ENCODE measurements at regions not wholly inside any gene's neighbourhood (a gene's known extent, or its start where the extent isn't known, plus 50 kb on each side); places are given as distances from the start of the nearest gene placed in this dataset.
"Not testable (repeated sequence)": the region's sequence is repeated elsewhere in the genome, so short reads cannot be mapped to it uniquely, and the experiment has no call there.

DNA sequence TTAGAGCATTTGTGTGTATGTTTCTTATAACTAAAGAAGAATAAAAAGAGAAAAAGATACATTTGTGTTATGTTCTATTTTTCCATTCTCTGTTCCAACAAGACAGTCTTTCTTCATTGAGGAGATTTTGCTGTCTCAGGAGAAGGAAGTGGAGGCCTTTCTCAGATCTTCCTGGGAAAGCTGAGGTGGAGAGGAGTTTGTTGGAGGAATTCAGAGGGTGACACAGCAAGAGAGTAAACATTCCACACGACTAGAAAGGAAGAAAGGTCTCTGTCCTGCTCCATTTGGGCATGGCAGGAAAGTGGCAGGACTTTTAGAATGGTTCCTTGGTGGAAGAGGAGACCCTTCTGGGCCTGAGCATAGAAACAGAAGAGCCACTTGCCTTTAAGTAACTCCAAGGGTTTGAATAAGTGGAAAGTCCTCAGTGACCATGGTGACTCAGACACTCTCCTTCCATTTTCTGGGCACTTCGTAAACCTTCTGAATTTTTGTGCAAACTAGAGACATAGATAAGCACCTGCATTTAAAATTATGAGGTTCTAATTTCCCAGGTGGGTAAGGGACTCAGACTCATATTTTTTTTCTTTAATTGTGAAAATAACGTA lies 52.3 kb upstream of the COL5A2 start:
- Histone ChIP-seq H3K27ac (ENCODE audit: insufficient read depth, low read depth, low read length, poor library complexity, severe bottlenecking) (no peak overlapping the region), H3K4me1 (ENCODE audit: control insufficient read depth, insufficient read depth, low read length) (no peaks in the 10 kb centered on the region), H3K27me3 (ENCODE audit: control insufficient read depth, insufficient read depth, low read length, poor library complexity, severe bottlenecking) (no peaks in the 10 kb centered on the region), H3K36me3 (ENCODE audit: control insufficient read depth, insufficient read depth, low read length) (no peaks in the 10 kb centered on the region), H3K4me3 (ENCODE audit: insufficient read depth, low read depth, low read length) (no peak overlapping the region), H3K9me3 (ENCODE audit: control insufficient read depth, low read length) (no peaks in the 10 kb centered on the region)
- WGBS, 2 experiments = 80 to 81% methylated on average over 2 of the region's 3 CpGs

DNA sequence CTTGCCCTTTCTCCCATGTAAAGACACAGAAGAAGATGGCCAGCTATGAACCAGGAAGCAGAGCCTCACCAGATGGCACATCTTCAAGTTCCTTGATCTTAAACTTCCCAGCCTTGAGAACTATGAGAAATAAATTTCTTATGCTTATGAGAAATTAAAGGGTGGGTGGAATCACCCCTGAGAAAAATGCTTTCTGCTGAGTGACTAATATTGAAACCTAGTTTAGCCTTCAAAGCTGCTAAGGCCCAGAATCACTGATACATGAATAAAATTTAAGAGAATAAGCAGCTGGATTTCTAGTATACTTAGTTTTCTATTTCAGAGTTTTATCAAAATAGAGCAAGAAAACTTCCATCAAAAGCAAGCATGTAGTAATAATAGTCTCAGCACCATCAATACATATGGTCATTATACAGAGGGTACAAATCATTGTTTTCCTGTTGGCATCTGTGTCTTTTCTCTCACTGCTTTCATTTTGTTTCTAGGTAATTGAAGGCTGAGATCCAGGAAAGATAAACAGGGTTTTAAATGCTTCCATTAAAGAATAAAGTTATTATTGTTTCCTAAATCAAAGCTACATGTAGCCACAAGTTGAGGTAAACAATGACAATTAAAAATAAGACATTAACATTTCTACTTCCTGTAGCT lies 53.3 kb upstream of the COL5A2 start:
- H3K9me3 ChIP-seq (ENCODE audit: control insufficient read depth, low read length) = no peaks in the 10 kb centered on the region
- H3K4me3 ChIP-seq (ENCODE audit: insufficient read depth, low read depth, low read length) = no peak overlapping the region
- H3K27me3 ChIP-seq (ENCODE audit: control insufficient read depth, insufficient read depth, low read length, poor library complexity, severe bottlenecking) = no peaks in the 10 kb centered on the region
- no peak overlapping the region for H3K27ac ChIP-seq (ENCODE audit: insufficient read depth, low read depth, low read length, poor library complexity, severe bottlenecking)
- no peaks in the 10 kb centered on the region for H3K4me1 ChIP-seq (ENCODE audit: control insufficient read depth, insufficient read depth, low read length)
- no peaks in the 10 kb centered on the region for H3K36me3 ChIP-seq (ENCODE audit: control insufficient read depth, insufficient read depth, low read length)

DNA sequence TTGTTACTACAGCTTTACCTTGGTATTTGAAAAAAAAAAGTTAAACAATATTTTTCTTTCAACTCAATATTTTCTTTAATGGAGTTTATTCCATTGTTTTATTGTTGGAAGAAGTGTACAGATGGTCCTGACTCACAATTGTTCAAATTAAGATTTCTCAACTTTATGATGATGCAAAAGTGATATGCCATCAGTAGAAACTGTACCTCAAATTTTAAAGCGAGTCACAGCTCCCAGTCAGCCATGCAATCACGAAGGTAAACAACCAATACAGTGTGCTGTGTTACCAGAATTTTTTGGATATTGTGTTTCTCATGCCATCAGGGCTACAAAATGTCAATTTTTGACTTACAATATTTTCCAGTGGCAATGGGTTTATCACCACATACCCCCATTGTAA lies 54.0 kb upstream of the COL5A2 start:
- Histone ChIP-seq H3K36me3 (ENCODE audit: control insufficient read depth, insufficient read depth, low read length) (no peaks in the 10 kb centered on the region), H3K27ac (ENCODE audit: insufficient read depth, low read depth, low read length, poor library complexity, severe bottlenecking) (no peak overlapping the region), H3K9me3 (ENCODE audit: control insufficient read depth, low read length) (no peaks in the 10 kb centered on the region), H3K4me1 (ENCODE audit: control insufficient read depth, insufficient read depth, low read length) (no peaks in the 10 kb centered on the region), H3K27me3 (ENCODE audit: control insufficient read depth, insufficient read depth, low read length, poor library complexity, severe bottlenecking) (no peaks in the 10 kb centered on the region), H3K4me3 (ENCODE audit: insufficient read depth, low read depth, low read length) (no peak overlapping the region)
- WGBS, 2 experiments = 93 to 95% methylated on average over 2 of the region's 2 CpGs

DNA sequence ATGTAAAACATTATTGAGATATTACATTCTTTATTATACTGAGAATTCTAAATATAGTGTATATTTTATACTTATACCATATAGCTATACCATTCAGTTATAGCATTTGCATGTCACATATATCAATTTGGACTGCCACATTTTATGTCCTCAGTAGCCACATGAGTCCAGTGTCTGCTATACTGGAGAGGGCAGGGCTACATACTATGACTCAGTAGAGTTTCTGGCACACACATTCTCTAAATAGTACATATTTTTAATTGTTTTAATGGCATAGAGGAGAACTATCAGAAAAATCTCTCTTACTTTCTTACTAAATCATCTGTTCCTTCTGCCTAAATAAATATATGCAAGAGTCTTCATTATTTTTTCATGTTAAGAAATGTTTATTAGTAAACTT lies 55.4 kb upstream of the COL5A2 start:
- H3K27me3 ChIP-seq (ENCODE audit: control insufficient read depth, insufficient read depth, low read length, poor library complexity, severe bottlenecking) = no peaks in the 10 kb centered on the region
- no peaks in the 10 kb centered on the region for H3K9me3 ChIP-seq (ENCODE audit: control insufficient read depth, low read length)
- no peak overlapping the region for H3K4me3 ChIP-seq (ENCODE audit: insufficient read depth, low read depth, low read length)
- no peak overlapping the region for H3K27ac ChIP-seq (ENCODE audit: insufficient read depth, low read depth, low read length, poor library complexity, severe bottlenecking)
- H3K36me3 ChIP-seq (ENCODE audit: control insufficient read depth, insufficient read depth, low read length) = no peaks in the 10 kb centered on the region
- H3K4me1 ChIP-seq (ENCODE audit: control insufficient read depth, insufficient read depth, low read length) = no peaks in the 10 kb centered on the region

DNA sequence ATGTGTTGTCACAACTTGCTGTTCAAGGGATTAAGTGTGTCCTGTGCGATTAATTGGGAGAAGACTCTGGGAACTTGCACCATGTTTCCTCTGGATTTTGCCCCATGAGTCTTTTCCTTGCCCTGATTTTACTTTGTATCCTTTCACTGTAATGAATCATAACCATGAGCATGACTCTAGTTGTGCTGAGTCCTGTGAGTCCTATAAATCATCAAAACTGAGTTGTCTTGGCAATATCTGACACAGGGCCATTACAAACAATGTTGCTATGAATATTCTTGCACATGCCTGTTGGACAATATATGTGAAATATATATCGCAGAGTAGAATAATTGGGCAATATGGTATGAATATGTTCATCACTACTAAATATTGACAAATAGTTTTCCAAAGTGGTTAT lies 56.5 kb upstream of the COL5A2 start:
- WGBS, 2 experiments = 95 to 96% methylated on average over 1 of the region's 2 CpGs
- H3K9me3 ChIP-seq (ENCODE audit: control insufficient read depth, low read length) = no peaks in the 10 kb centered on the region
- H3K27ac ChIP-seq (ENCODE audit: insufficient read depth, low read depth, low read length, poor library complexity, severe bottlenecking) = no peak overlapping the region
- no peak overlapping the region for H3K4me3 ChIP-seq (ENCODE audit: insufficient read depth, low read depth, low read length)
- H3K36me3 ChIP-seq (ENCODE audit: control insufficient read depth, insufficient read depth, low read length) = no peaks in the 10 kb centered on the region
- no peaks in the 10 kb centered on the region for H3K4me1 ChIP-seq (ENCODE audit: control insufficient read depth, insufficient read depth, low read length)
- H3K27me3 ChIP-seq (ENCODE audit: control insufficient read depth, insufficient read depth, low read length, poor library complexity, severe bottlenecking) = no peaks in the 10 kb centered on the region

DNA sequence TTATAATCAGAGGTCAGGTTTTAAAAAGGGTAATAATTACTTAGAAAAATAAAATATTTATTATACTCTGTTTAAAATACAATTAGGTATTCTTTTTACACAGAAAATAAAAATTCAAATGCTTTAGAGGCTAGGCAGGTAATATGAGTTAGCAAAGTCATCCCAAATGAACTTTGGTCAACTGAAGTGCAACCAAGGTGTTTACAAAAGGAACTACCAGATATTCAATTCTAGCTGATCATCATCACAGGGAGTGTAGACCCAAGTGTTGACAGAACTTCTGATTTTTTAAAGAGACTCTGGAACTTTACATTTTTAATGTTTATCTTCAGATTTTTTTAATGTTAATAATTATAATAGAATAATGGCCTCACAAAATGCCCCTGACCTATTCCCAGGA lies 59.3 kb upstream of the COL5A2 start:
- Histone ChIP-seq H3K27me3 (ENCODE audit: control insufficient read depth, insufficient read depth, low read length, poor library complexity, severe bottlenecking) (no peaks in the 10 kb centered on the region), H3K4me1 (ENCODE audit: control insufficient read depth, insufficient read depth, low read length) (no peaks in the 10 kb centered on the region), H3K4me3 (ENCODE audit: insufficient read depth, low read depth, low read length) (no peak overlapping the region), H3K27ac (ENCODE audit: insufficient read depth, low read depth, low read length, poor library complexity, severe bottlenecking) (no peak overlapping the region), H3K36me3 (ENCODE audit: control insufficient read depth, insufficient read depth, low read length) (no peaks in the 10 kb centered on the region), H3K9me3 (ENCODE audit: control insufficient read depth, low read length) (no peaks in the 10 kb centered on the region)

DNA sequence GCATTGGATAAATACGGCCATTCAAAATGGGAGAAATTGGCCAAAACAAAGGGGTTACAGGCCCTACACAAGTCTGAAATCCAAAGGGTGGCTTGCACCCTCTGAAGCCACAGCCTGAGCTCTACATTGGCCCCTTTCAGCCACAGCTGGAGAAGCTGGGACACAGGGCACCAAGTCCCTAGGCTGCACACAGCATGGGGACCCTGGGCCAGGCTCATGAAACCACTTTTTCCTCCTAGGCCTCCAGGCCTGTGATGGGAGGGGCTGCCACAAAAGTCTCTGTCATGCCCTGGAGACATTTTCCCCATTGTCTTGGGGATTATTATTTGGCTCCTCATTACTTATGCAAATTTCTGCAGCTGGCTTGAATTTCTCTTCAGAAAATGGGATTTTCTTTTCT lies 64.3 kb upstream of the COL5A2 start:
- H3K27me3 ChIP-seq (ENCODE audit: control insufficient read depth, insufficient read depth, low read length, poor library complexity, severe bottlenecking); H3K4me1 ChIP-seq (ENCODE audit: control insufficient read depth, insufficient read depth, low read length); H3K27ac ChIP-seq (ENCODE audit: insufficient read depth, low read depth, low read length, poor library complexity, severe bottlenecking); H3K36me3 ChIP-seq (ENCODE audit: control insufficient read depth, insufficient read depth, low read length); H3K4me3 ChIP-seq (ENCODE audit: insufficient read depth, low read depth, low read length); H3K9me3 ChIP-seq (ENCODE audit: control insufficient read depth, low read length): not testable (repeated sequence)
- 95 to 96% methylated on average over 1 of the region's 1 CpG for WGBS, 2 experiments

DNA sequence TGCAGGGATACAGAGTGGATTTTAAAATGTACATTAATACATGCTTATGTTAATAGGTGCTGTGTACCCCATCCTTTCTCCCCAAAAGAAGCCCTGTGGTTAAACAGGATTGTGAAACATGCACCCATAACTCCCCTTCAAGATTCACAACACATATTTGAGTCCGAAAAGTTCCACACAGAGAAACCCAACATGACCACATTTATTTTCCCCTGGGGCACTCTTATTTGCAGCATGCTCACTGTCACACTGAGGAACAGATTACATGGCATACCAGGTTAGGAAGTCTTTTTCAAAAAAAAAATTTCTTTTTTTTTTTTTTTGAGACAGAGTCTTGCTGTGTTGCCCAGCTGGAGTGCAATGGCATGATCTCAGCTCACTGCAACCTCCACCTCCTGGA lies 67.7 kb upstream of the COL5A2 start:
- no peak overlapping the region for H3K27ac ChIP-seq (ENCODE audit: insufficient read depth, low read depth, low read length, poor library complexity, severe bottlenecking)
- no peaks in the 10 kb centered on the region for H3K9me3 ChIP-seq (ENCODE audit: control insufficient read depth, low read length)
- H3K4me3 ChIP-seq (ENCODE audit: insufficient read depth, low read depth, low read length) = no peak overlapping the region
- no peaks in the 10 kb centered on the region for H3K36me3 ChIP-seq (ENCODE audit: control insufficient read depth, insufficient read depth, low read length)
- 94 to 95% methylated on average over 1 of the region's 1 CpG for WGBS, 2 experiments
- no peaks in the 10 kb centered on the region for H3K27me3 ChIP-seq (ENCODE audit: control insufficient read depth, insufficient read depth, low read length, poor library complexity, severe bottlenecking)
- H3K4me1 ChIP-seq (ENCODE audit: control insufficient read depth, insufficient read depth, low read length) = no peaks in the 10 kb centered on the region

DNA sequence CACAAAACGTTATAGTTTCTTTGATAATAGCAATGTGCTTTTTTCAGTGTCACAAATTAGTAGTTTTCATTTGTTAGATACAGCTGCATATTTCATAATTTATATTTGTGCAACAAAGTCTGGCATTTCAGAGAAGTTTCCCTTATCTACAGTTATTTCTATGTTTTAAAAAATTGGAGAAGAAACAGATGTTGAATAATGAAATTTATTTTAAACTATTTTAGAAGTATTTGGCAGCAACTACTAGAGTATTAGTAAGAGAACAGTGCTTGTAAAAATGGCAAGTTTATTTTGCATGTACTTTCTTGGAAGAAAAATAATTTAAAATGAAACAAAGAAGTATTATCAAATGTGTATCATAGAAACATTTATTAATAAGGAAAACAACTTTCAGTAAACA lies 68.6 kb upstream of the COL5A2 start:
- Histone ChIP-seq H3K4me3 (ENCODE audit: insufficient read depth, low read depth, low read length) (no peak overlapping the region), H3K9me3 (ENCODE audit: control insufficient read depth, low read length) (no peaks in the 10 kb centered on the region), H3K27me3 (ENCODE audit: control insufficient read depth, insufficient read depth, low read length, poor library complexity, severe bottlenecking) (no peaks in the 10 kb centered on the region), H3K27ac (ENCODE audit: insufficient read depth, low read depth, low read length, poor library complexity, severe bottlenecking) (no peak overlapping the region), H3K36me3 (ENCODE audit: control insufficient read depth, insufficient read depth, low read length) (no peaks in the 10 kb centered on the region), H3K4me1 (ENCODE audit: control insufficient read depth, insufficient read depth, low read length) (no peaks in the 10 kb centered on the region)
- WGBS, 2 experiments = 100% methylated on average over 1 of the region's 1 CpG; no CpG with 5 or more reads in 1 of the 2 experiments

DNA sequence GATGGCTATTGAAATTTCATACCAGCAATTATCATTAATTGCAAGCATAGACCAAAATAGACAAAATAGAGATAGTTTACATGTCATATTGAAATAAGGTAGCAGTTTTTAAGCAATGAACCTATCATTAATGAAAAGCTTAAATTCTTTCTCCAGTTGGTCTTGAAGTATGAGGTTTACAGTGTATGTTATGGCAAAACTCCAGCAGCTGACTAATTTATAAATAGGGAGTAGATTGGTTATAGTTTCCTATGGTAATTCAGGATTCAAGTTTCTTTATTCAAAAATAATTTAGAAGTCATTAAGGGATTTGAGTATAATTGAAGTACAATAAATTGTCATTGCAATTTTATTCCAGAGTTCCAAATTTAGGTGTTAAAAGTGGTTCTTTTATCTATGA lies 69.6 kb upstream of the COL5A2 start:
- Histone ChIP-seq H3K36me3 (ENCODE audit: control insufficient read depth, insufficient read depth, low read length) (no peaks in the 10 kb centered on the region), H3K9me3 (ENCODE audit: control insufficient read depth, low read length) (no peaks in the 10 kb centered on the region), H3K27me3 (ENCODE audit: control insufficient read depth, insufficient read depth, low read length, poor library complexity, severe bottlenecking) (no peaks in the 10 kb centered on the region), H3K4me1 (ENCODE audit: control insufficient read depth, insufficient read depth, low read length) (no peaks in the 10 kb centered on the region), H3K27ac (ENCODE audit: insufficient read depth, low read depth, low read length, poor library complexity, severe bottlenecking) (no peak overlapping the region), H3K4me3 (ENCODE audit: insufficient read depth, low read depth, low read length) (no peak overlapping the region)

DNA sequence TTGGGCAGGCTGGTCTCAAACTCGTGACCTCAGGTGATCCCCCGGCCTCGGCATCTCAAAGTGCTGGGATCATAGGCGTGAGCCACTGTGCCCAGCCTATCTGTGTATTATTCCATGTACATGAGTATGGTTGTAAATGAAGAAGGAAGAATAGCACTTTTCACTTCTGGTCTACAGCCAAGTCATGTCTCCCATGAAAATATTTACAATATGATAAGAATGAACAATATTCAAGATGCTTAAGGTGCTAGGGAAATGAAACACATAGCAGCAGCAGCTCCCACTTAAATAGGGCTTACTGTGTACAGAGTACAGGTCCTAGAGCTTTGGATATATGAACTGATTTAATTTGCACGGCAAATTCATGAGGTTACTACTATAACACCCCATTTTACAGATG lies 70.3 kb upstream of the COL5A2 start:
- H3K27me3 ChIP-seq (ENCODE audit: control insufficient read depth, insufficient read depth, low read length, poor library complexity, severe bottlenecking) = no peaks in the 10 kb centered on the region
- no peak overlapping the region for H3K4me3 ChIP-seq (ENCODE audit: insufficient read depth, low read depth, low read length)
- no peaks in the 10 kb centered on the region for H3K9me3 ChIP-seq (ENCODE audit: control insufficient read depth, low read length)
- WGBS, 2 experiments = 88 to 98% methylated on average over 5 of the region's 5 CpGs
- H3K27ac ChIP-seq (ENCODE audit: insufficient read depth, low read depth, low read length, poor library complexity, severe bottlenecking) = no peak overlapping the region
- no peaks in the 10 kb centered on the region for H3K4me1 ChIP-seq (ENCODE audit: control insufficient read depth, insufficient read depth, low read length)
- H3K36me3 ChIP-seq (ENCODE audit: control insufficient read depth, insufficient read depth, low read length) = no peaks in the 10 kb centered on the region
